ENCODE measurements at regions not wholly inside any gene's neighbourhood (a gene's known extent, or its start where the extent isn't known, plus 50 kb on each side); places are given as distances from the start of the nearest gene placed in this dataset.
"Not testable (repeated sequence)": the region's sequence is repeated elsewhere in the genome, so short reads cannot be mapped to it uniquely, and the experiment has no call there.

- Mint-ChIP-seq H3K4me3 (no peak overlapping the region), H3K36me3 (ENCODE audit: insufficient read depth) (no peaks in the 10 kb centered on the region), H3K27ac (no peak overlapping the region), H3K4me1 (ENCODE audit: low read depth in 2 of 2) (no peaks in the 10 kb centered on the region), H3K27me3 (no peaks in the 10 kb centered on the region), H3K9me3 (peaks cover 0 to 4% of the 10 kb centered on the region in 2 donors)
- DNase-seq = no peak
- no peak for ATAC-seq (replicated peaks)
Measured at GRCh38 chr12:90489141-90489540, 465.8 kb downstream of the CCER1 start.

GRCh38 chr12:90485560-90485959, 469.4 kb downstream of the CCER1 start:
- Mint-ChIP-seq H3K27ac (no peak overlapping the region), H3K9me3 (peaks cover 0 to 4% of the 10 kb centered on the region in 2 donors), H3K4me3 (no peak overlapping the region), H3K36me3 (ENCODE audit: insufficient read depth) (no peaks in the 10 kb centered on the region), H3K4me1 (ENCODE audit: low read depth in 2 of 2) (no peaks in the 10 kb centered on the region), H3K27me3 (no peaks in the 10 kb centered on the region)
- ATAC-seq (replicated peaks) (no peak), DNase-seq (no peak)

GRCh38 chr12:90484094-90484493, 470.9 kb downstream of the CCER1 start:
- Mint-ChIP-seq H3K4me3 (no peak overlapping the region), H3K36me3 (ENCODE audit: insufficient read depth) (no peaks in the 10 kb centered on the region), H3K4me1 (ENCODE audit: low read depth in 2 of 2) (no peaks in the 10 kb centered on the region), H3K27me3 (no peaks in the 10 kb centered on the region), H3K9me3 (peaks cover 0 to 3% of the 10 kb centered on the region in 2 donors), H3K27ac (no peak overlapping the region)
- ATAC-seq (replicated peaks) (no peak), DNase-seq (no peak)

GRCh38 chr12:90481748-90482147, 473.2 kb downstream of the CCER1 start:
- Mint-ChIP-seq H3K4me3 (no peak overlapping the region), H3K36me3 (ENCODE audit: insufficient read depth) (no peaks in the 10 kb centered on the region), H3K27me3 (no peaks in the 10 kb centered on the region), H3K9me3 (peaks cover 0 to 3% of the 10 kb centered on the region in 2 donors), H3K27ac (no peak overlapping the region), H3K4me1 (ENCODE audit: low read depth in 2 of 2) (no peaks in the 10 kb centered on the region)
- no peak for ATAC-seq (replicated peaks)
- DNase-seq = no peak

GRCh38 chr12:90479237-90479636, 475.7 kb downstream of the CCER1 start:
- Mint-ChIP-seq H3K27me3 (no peaks in the 10 kb centered on the region), H3K27ac (no peak overlapping the region), H3K4me1 (ENCODE audit: low read depth in 2 of 2) (no peaks in the 10 kb centered on the region), H3K4me3 (no peak overlapping the region), H3K36me3 (ENCODE audit: insufficient read depth) (no peaks in the 10 kb centered on the region), H3K9me3 (peaks cover 0 to 3% of the 10 kb centered on the region in 2 donors)
- DNase-seq (no peak), ATAC-seq (replicated peaks) (no peak)

GRCh38 chr12:90473831-90474230, 481.1 kb downstream of the CCER1 start:
- H3K4me3 Mint-ChIP-seq = no peak overlapping the region
- peaks cover 0 to 3% of the 10 kb centered on the region in 2 donors for H3K9me3 Mint-ChIP-seq
- no peak overlapping the region for H3K27ac Mint-ChIP-seq
- no peaks in the 10 kb centered on the region for H3K27me3 Mint-ChIP-seq
- ATAC-seq (replicated peaks) (no peak), DNase-seq (no peak)
- no peaks in the 10 kb centered on the region for H3K4me1 Mint-ChIP-seq (ENCODE audit: low read depth in 2 of 2)
- no peaks in the 10 kb centered on the region for H3K36me3 Mint-ChIP-seq (ENCODE audit: insufficient read depth)

- DNase-seq = no peak
- H3K4me1 Mint-ChIP-seq (ENCODE audit: low read depth in 2 of 2) = no peaks in the 10 kb centered on the region
- H3K27ac Mint-ChIP-seq = no peak overlapping the region
- no peaks in the 10 kb centered on the region for H3K36me3 Mint-ChIP-seq (ENCODE audit: insufficient read depth)
- no peak for ATAC-seq (replicated peaks)
- H3K9me3 Mint-ChIP-seq = no peaks in the 10 kb centered on the region
- H3K4me3 Mint-ChIP-seq = no peak overlapping the region
- no peaks in the 10 kb centered on the region for H3K27me3 Mint-ChIP-seq
Measured at GRCh38 chr12:90460681-90461080, 494.3 kb downstream of the CCER1 start.

GRCh38 chr12:90456248-90456647, 498.7 kb downstream of the CCER1 start:
- Mint-ChIP-seq H3K9me3 (no peaks in the 10 kb centered on the region), H3K4me1 (ENCODE audit: low read depth in 2 of 2) (no peaks in the 10 kb centered on the region), H3K27me3 (no peaks in the 10 kb centered on the region), H3K36me3 (ENCODE audit: insufficient read depth) (no peaks in the 10 kb centered on the region), H3K4me3 (no peak overlapping the region), H3K27ac (no peak overlapping the region)
- ATAC-seq (replicated peaks) (no peak), DNase-seq (no peak)

- H3K4me1 Mint-ChIP-seq (ENCODE audit: low read depth in 2 of 2) = no peaks in the 10 kb centered on the region
- H3K27me3 Mint-ChIP-seq = no peaks in the 10 kb centered on the region
- no peak overlapping the region for H3K27ac Mint-ChIP-seq
- H3K9me3 Mint-ChIP-seq = no peaks in the 10 kb centered on the region
- DNase-seq (no peak), ATAC-seq (replicated peaks) (no peak)
- no peak overlapping the region for H3K4me3 Mint-ChIP-seq
- no peaks in the 10 kb centered on the region for H3K36me3 Mint-ChIP-seq (ENCODE audit: insufficient read depth)
Measured at GRCh38 chr12:90455756-90456155, 499.2 kb downstream of the CCER1 start.

GRCh38 chr12:90449611-90450010, 505.4 kb downstream of the CCER1 start:
- no peaks in the 10 kb centered on the region for H3K4me1 Mint-ChIP-seq (ENCODE audit: low read depth in 2 of 2)
- H3K27ac Mint-ChIP-seq = no peak overlapping the region
- H3K9me3 Mint-ChIP-seq = peaks cover 0 to 4% of the 10 kb centered on the region in 2 donors
- no peak overlapping the region for H3K4me3 Mint-ChIP-seq
- H3K36me3 Mint-ChIP-seq (ENCODE audit: insufficient read depth) = no peaks in the 10 kb centered on the region
- no peaks in the 10 kb centered on the region for H3K27me3 Mint-ChIP-seq
- ATAC-seq (replicated peaks) = no peak
- DNase-seq = no peak

- DNase-seq; H3K4me3 Mint-ChIP-seq; ATAC-seq (replicated peaks); H3K9me3 Mint-ChIP-seq; H3K36me3 Mint-ChIP-seq (ENCODE audit: insufficient read depth); H3K27ac Mint-ChIP-seq; H3K4me1 Mint-ChIP-seq (ENCODE audit: low read depth in 2 of 2); H3K27me3 Mint-ChIP-seq: not testable (repeated sequence)
Measured at GRCh38 chr12:90443466-90443865, 511.5 kb downstream of the CCER1 start.

- ATAC-seq (replicated peaks) = no peak
- H3K27ac Mint-ChIP-seq = no peak overlapping the region
- H3K36me3 Mint-ChIP-seq (ENCODE audit: insufficient read depth) = no peaks in the 10 kb centered on the region
- DNase-seq = no peak
- no peaks in the 10 kb centered on the region for H3K27me3 Mint-ChIP-seq
- H3K9me3 Mint-ChIP-seq = peaks cover 6 to 7% of the 10 kb centered on the region in 2 donors
- no peak overlapping the region for H3K4me3 Mint-ChIP-seq
- no peaks in the 10 kb centered on the region for H3K4me1 Mint-ChIP-seq (ENCODE audit: low read depth in 2 of 2)
Measured at GRCh38 chr12:90441431-90441830, 513.5 kb downstream of the CCER1 start.

- no peaks in the 10 kb centered on the region for H3K9me3 Mint-ChIP-seq
- peaks cover 5% of the 10 kb centered on the region for H3K36me3 Mint-ChIP-seq (ENCODE audit: insufficient read depth)
Measured at GRCh38 chr12:90428881-90429280, 526.1 kb downstream of the CCER1 start.

GRCh38 chr12:90428465-90428864, 526.5 kb downstream of the CCER1 start:
- Mint-ChIP-seq H3K27ac (no peak overlapping the region), H3K27me3 (no peaks in the 10 kb centered on the region), H3K4me1 (ENCODE audit: low read depth in 2 of 2) (no peaks in the 10 kb centered on the region), H3K36me3 (ENCODE audit: insufficient read depth) (peaks cover 5% of the 10 kb centered on the region), H3K4me3 (no peak overlapping the region), H3K9me3 (no peaks in the 10 kb centered on the region)
- ATAC-seq (replicated peaks) = no peak
- DNase-seq = no peak

More at GRCh38 chr12:90428881-90429280, 526.1 kb downstream of the CCER1 start:
- Mint-ChIP-seq H3K4me1 (ENCODE audit: low read depth in 2 of 2) (no peaks in the 10 kb centered on the region), H3K27ac (no peak overlapping the region), H3K4me3 (no peak overlapping the region), H3K27me3 (no peaks in the 10 kb centered on the region)
- no peak for ATAC-seq (replicated peaks)
- DNase-seq = no peak

- Mint-ChIP-seq H3K27me3 (no peaks in the 10 kb centered on the region), H3K9me3 (no peaks in the 10 kb centered on the region), H3K36me3 (ENCODE audit: insufficient read depth) (peaks cover 5% of the 10 kb centered on the region), H3K4me3 (no peak overlapping the region), H3K4me1 (ENCODE audit: low read depth in 2 of 2) (no peaks in the 10 kb centered on the region), H3K27ac (no peak overlapping the region)
- ATAC-seq (replicated peaks) = no peak
- no peak for DNase-seq
Measured at GRCh38 chr12:90423965-90424364, 531.0 kb downstream of the CCER1 start.
